Gastroesophageal sphincter (tissue), 3 donors: ENCODE measurements at regions not wholly inside any gene's neighbourhood (a gene's known extent, or its start where the extent isn't known, plus 50 kb on each side); places are given as distances from the start of the nearest gene placed in this dataset.

Experiments
- CTCF ChIP-seq, 4 experiments: fragments of 200-600 bp in 2 of 4; fragments of 450-650 bp in 2 of 4; sonication (generic) in 1 of 4; IDR thresholded peaks; one replicate each; pipeline ENCODE4 v1.5.1; 2017 to 2019; ENCODE audit warnings: antibody characterized with exemption in 4 of 4, mild to moderate bottlenecking in 2 of 4, moderate library complexity in 2 of 4
- POLR2A ChIP-seq, 2 donors: fragments of 450-650 bp; IDR thresholded peaks; one replicate each; pipeline ENCODE4 v1.6.1; 2017; ENCODE audit warnings: antibody characterized with exemption in 2 of 2, mild to moderate bottlenecking in 2 of 2, moderate library complexity in 1 of 2
- POLR2AphosphoS5 ChIP-seq: sonication (generic); formaldehyde crosslinking; IDR thresholded peaks from one replicate; pipeline ENCODE4 v1.6.1; 2017; ENCODE audit warnings: antibody characterized with exemption

GRCh38 chr18:55163550-55163949 lies 204.3 kb upstream of the CCDC68 start:
- TF ChIP-seq CTCF (IDR thresholded peaks at IDR 0.05): no peak
- TF ChIP-seq POLR2A (IDR thresholded peaks at IDR 0.05): no peak
- TF ChIP-seq POLR2AphosphoS5: no peak
